Gastrocnemius medialis (tissue), 4 donors: ENCODE measurements at regions not wholly inside any gene's neighbourhood (a gene's known extent, or its start where the extent isn't known, plus 50 kb on each side); places are given as distances from the start of the nearest gene placed in this dataset.

Experiments
- POLR2A ChIP-seq, 2 donors: fragments of 450-650 bp; IDR thresholded peaks; one replicate each; pipeline ENCODE4 v1.6.1; 2017; ENCODE audit warnings: antibody characterized with exemption in 2 of 2, mild to moderate bottlenecking in 2 of 2, moderate library complexity in 2 of 2
- TF ChIP-seq, protein P1 (sequence below), 5 experiments: fragments of 450-650 bp in 3 of 5; fragments of 200-600 bp in 2 of 5; sonication (generic) in 2 of 5; IDR thresholded peaks in 4 of 5; conservative IDR thresholded peaks in 1 of 5; 1 replicate in 4 of 5; 2 replicates in 1 of 5; pipeline ENCODE4 v1.5.1; 2016 to 2019; ENCODE audit warnings: antibody characterized with exemption in 5 of 5, mild to moderate bottlenecking in 3 of 5, moderate library complexity in 3 of 5

DNA sequence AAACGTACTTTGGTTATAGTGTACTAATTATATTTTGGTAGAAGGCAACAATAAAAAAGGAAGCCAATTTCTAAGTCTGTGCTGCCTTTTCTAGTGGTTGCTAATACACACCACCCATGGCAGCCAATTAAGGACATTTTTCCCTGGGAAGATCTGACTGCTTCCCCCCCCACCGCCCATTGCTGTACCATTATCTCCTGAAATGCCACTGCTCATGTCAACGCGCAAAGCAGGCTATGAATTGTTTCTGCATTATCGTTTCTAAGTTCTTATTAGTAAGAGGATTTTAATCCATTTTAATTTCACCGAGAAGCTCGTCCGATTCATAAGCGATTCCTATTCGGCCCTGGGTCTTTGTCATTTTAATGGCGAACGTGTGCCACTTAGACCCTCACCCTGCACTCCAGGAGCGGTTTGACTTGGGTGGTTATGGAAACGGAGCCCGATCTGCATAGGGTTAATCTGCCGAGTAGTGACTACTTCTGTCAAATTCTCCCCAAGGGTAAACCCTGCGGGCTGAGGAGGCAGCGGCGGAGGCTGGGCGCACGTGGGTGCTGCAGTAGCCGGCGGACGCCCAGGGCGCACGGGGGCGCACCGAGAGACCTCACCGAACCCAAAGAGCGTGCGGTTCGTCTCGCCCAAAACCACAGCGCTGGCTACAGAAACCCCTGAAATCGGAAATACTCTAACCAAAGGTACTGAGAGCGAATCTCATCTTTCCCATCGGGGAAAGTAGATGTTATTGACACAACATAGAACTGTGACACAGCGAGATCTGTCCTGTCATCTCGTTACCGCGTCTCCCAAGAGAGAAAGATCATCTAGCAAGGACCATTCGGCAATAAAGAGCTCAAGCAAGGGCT is 55.8 kb upstream of the SHC3 start:
- TF ChIP-seq, protein P1, sequence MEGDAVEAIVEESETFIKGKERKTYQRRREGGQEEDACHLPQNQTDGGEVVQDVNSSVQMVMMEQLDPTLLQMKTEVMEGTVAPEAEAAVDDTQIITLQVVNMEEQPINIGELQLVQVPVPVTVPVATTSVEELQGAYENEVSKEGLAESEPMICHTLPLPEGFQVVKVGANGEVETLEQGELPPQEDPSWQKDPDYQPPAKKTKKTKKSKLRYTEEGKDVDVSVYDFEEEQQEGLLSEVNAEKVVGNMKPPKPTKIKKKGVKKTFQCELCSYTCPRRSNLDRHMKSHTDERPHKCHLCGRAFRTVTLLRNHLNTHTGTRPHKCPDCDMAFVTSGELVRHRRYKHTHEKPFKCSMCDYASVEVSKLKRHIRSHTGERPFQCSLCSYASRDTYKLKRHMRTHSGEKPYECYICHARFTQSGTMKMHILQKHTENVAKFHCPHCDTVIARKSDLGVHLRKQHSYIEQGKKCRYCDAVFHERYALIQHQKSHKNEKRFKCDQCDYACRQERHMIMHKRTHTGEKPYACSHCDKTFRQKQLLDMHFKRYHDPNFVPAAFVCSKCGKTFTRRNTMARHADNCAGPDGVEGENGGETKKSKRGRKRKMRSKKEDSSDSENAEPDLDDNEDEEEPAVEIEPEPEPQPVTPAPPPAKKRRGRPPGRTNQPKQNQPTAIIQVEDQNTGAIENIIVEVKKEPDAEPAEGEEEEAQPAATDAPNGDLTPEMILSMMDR (IDR thresholded peaks at IDR 0.05 in 4 of 5, conservative IDR thresholded peaks at IDR 0.05 in 1 of 5): no peak
- TF ChIP-seq POLR2A (IDR thresholded peaks at IDR 0.05): no peak
